Right lobe of liver (tissue), 6 donors: ENCODE measurements at regions not wholly inside any gene's neighbourhood (a gene's known extent, or its start where the extent isn't known, plus 50 kb on each side); places are given as distances from the start of the nearest gene placed in this dataset.

Source experiments
- ATAC-seq, 4 donors: fragments of 200-7000 bp; cut with Tn5 transposase; one replicate each; pipeline ENCODE4 v1.9.1; 2020; ENCODE audit warnings: mild to moderate bottlenecking in 4 of 4, moderate library complexity in 4 of 4
- DNase-seq, 3 donors: peaks; one replicate each; pipeline ENCODE4 v3.0.0-alpha.2; 2020
- H3K27ac ChIP-seq, 3 donors: fragments of 200-600 bp; one replicate each; pipeline ENCODE4 v1.8.0; 2022
- H3K27me3 ChIP-seq, 2 donors: fragments of 200-600 bp; one replicate each; pipeline ENCODE4 v1.8.0; 2022
- H3K36me3 ChIP-seq, 4 donors: fragments of 200-600 bp; sonication (generic) in 1 of 4; one replicate each; pipeline versions ENCODE4 v1.5.1 to v1.8.0; 2017 to 2022; ENCODE audit warnings: control low read depth in 1 of 4
- H3K4me1 ChIP-seq, 4 donors: fragments of 200-600 bp; sonication (generic) in 1 of 4; one replicate each; pipeline versions ENCODE4 v1.5.1 to v1.8.0; 2017 to 2022; ENCODE audit warnings: control low read depth in 1 of 4
- H3K4me3 ChIP-seq, 3 donors: fragments of 200-600 bp; one replicate each; pipeline ENCODE4 v1.8.0; 2022
- H3K9me3 ChIP-seq, 4 donors: fragments of 200-600 bp; sonication (generic) in 1 of 4; one replicate each; pipeline versions ENCODE4 v1.5.1 to v1.8.0; 2017 to 2022; ENCODE audit warnings: control low read depth in 1 of 4
- POLR2A ChIP-seq: fragments of 450-650 bp; IDR thresholded peaks from one replicate; pipeline ENCODE4 v1.6.1; 2017; ENCODE audit warnings: antibody characterized with exemption, mild to moderate bottlenecking
- WGBS: methylation state at CpG from one replicate; pipeline ENCODE4 v1.1.6; 2018; ENCODE audit warnings: low coverage, low lambda C conversion rate; ENCODE audit not compliant: insufficient coverage; ENCODE audit errors: missing lambda C conversion rate; 5-methylcytosine and 5-hydroxymethylcytosine counted together
- intact Hi-C, 2 donors: fragments of 100-400 bp; cut with DNase I; formaldehyde crosslinking; loops; one replicate each; pipeline versions ENCODE4 v1.11.2 to v1.14.1; 2022
- TF ChIP-seq, protein P1 (sequence below), 4 donors: fragments of 200-600 bp in 3 of 4; fragments of 450-650 bp in 1 of 4; IDR thresholded peaks; one replicate each; pipeline versions ENCODE4 v1.5.1 to v1.8.0; 2016 to 2022; ENCODE audit warnings: antibody characterized with exemption in 4 of 4, mild to moderate bottlenecking in 2 of 4
- donor health status: DM: no; HTN: yes; CAD: no.
- donor health status: DM: no; HTN: no; CAD: no.
- donor health status: DM: no; HTN: no; CAD: no.
- donor health status: DM: no; HTN: yes; CAD: no.
- donor health status: DM: no; HTN: yes; CAD: no.

- Histone ChIP-seq H3K36me3 (no peaks in the 10 kb centered on the region), H3K27ac (no peak overlapping the region), H3K9me3 (no peaks in the 10 kb centered on the region), H3K27me3 (no peaks in the 10 kb centered on the region), H3K4me3 (no peak overlapping the region), H3K4me1 (no peaks in the 10 kb centered on the region)
- ATAC-seq (no peak), DNase-seq (no peak)
- WGBS = 42% methylated on average over 2 of the region's 2 CpGs
- no peak for TF ChIP-seq POLR2A
- TF ChIP-seq, protein P1, sequence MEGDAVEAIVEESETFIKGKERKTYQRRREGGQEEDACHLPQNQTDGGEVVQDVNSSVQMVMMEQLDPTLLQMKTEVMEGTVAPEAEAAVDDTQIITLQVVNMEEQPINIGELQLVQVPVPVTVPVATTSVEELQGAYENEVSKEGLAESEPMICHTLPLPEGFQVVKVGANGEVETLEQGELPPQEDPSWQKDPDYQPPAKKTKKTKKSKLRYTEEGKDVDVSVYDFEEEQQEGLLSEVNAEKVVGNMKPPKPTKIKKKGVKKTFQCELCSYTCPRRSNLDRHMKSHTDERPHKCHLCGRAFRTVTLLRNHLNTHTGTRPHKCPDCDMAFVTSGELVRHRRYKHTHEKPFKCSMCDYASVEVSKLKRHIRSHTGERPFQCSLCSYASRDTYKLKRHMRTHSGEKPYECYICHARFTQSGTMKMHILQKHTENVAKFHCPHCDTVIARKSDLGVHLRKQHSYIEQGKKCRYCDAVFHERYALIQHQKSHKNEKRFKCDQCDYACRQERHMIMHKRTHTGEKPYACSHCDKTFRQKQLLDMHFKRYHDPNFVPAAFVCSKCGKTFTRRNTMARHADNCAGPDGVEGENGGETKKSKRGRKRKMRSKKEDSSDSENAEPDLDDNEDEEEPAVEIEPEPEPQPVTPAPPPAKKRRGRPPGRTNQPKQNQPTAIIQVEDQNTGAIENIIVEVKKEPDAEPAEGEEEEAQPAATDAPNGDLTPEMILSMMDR (IDR thresholded peaks at IDR 0.05) = no peak
- intact Hi-C loops = no loop called here
Measured at GRCh38 chr11:42301777-42302176, 842.3 kb upstream of the LRRC4C start.

- no peak for DNase-seq
- Histone ChIP-seq H3K4me1 (no peaks in the 10 kb centered on the region), H3K36me3 (no peaks in the 10 kb centered on the region), H3K27me3 (no peaks in the 10 kb centered on the region), H3K4me3 (no peak overlapping the region), H3K9me3 (no peaks in the 10 kb centered on the region), H3K27ac (no peak overlapping the region)
- WGBS = 22% methylated on average over 3 of the region's 3 CpGs
- intact Hi-C loops = no loop called here
- ATAC-seq = peak; percentile 36 to 72 (median 65)
- TF ChIP-seq POLR2A = no peak
- TF ChIP-seq, protein P1 (IDR thresholded peaks at IDR 0.05) = no peak
Measured at GRCh38 chr11:42311514-42311913, 852.1 kb upstream of the LRRC4C start.

DNA sequence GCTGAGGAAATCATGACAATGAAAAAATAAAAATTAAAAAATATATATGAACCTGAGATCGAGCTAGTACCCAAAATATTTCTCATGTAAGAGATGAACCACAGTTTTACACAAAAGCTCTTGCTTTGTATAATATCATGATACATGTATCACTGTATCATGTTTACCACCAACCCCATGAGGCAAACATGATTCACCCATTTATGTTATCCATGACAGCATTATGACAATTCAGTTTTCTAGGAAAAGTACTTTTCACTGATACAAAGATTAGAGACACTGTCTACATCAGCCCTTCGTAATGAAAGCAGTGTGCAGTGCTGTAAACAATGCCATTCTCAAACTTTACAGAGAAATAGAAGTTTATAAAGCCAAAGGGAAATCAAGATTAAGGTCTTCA is 852.5 kb upstream of the LRRC4C start:
- ATAC-seq = no peak
- no peaks in the 10 kb centered on the region for H3K9me3 ChIP-seq
- intact Hi-C loops = no loop called here
- WGBS = 26% methylated on average over 2 of the region's 2 CpGs
- DNase-seq = no peak
- no peaks in the 10 kb centered on the region for H3K27me3 ChIP-seq
- no peak overlapping the region for H3K4me3 ChIP-seq
- H3K27ac ChIP-seq = no peak overlapping the region
- TF ChIP-seq, protein P1 (IDR thresholded peaks at IDR 0.05) = no peak
- no peak for TF ChIP-seq POLR2A
- no peaks in the 10 kb centered on the region for H3K36me3 ChIP-seq
- no peaks in the 10 kb centered on the region for H3K4me1 ChIP-seq

- no peaks in the 10 kb centered on the region for H3K27me3 ChIP-seq
- H3K4me3 ChIP-seq = no peak overlapping the region
- no peak overlapping the region for H3K27ac ChIP-seq
- H3K4me1 ChIP-seq = no peaks in the 10 kb centered on the region
- WGBS = 42% methylated on average over 1 of the region's 1 CpG
- DNase-seq = no peak
- ATAC-seq = peak in 1 of 4 donors; percentile 21
- no peak for TF ChIP-seq POLR2A
- TF ChIP-seq, protein P1 (IDR thresholded peaks at IDR 0.05) = no peak
- H3K9me3 ChIP-seq = no peaks in the 10 kb centered on the region
- H3K36me3 ChIP-seq = no peaks in the 10 kb centered on the region
- intact Hi-C loops = no loop called here
Measured at GRCh38 chr11:42315267-42315666, 855.8 kb upstream of the LRRC4C start.

GRCh38 chr11:42315846-42316245 is 856.4 kb upstream of the LRRC4C start:
- Histone ChIP-seq H3K27ac (no peak overlapping the region), H3K4me3 (no peak overlapping the region), H3K4me1 (no peaks in the 10 kb centered on the region), H3K36me3 (no peaks in the 10 kb centered on the region), H3K27me3 (no peaks in the 10 kb centered on the region), H3K9me3 (no peaks in the 10 kb centered on the region)
- no peak for ATAC-seq
- 44% methylated on average over 1 of the region's 1 CpG for WGBS
- TF ChIP-seq POLR2A = no peak
- TF ChIP-seq, protein P1 (IDR thresholded peaks at IDR 0.05) = no peak
- no peak for DNase-seq
- intact Hi-C loops = no loop called here
